ENCODE measurements at regions not wholly inside any gene's neighbourhood (a gene's known extent, or its start where the extent isn't known, plus 50 kb on each side); places are given as distances from the start of the nearest gene placed in this dataset.

GRCh38 chr14:98143566-98143965 lies 1128.4 kb downstream of the BCL11B start:
- no peak overlapping the region for H2BK120ac ChIP-seq (ENCODE audit: low read depth, low read length)
- POLR2A ChIA-PET (ENCODE audit: unreplicated experiment): no interaction called here
- no peaks in the 10 kb centered on the region for H3K79me1 ChIP-seq (ENCODE audit: low read depth in 1 of 2, low read length in 2 of 2)

More at GRCh38 chr14:98143566-98143965, 1128.4 kb downstream of the BCL11B start:
- H4K8ac ChIP-seq (ENCODE audit: low read depth in 2 of 2, low read length in 2 of 2): no peak overlapping the region
- no peak overlapping the region for H3K4me3 ChIP-seq (ENCODE audit: insufficient read depth, low read depth, low read length)
- H2BK5ac ChIP-seq (ENCODE audit: low read depth, low read length, poor library complexity, severe bottlenecking): no peak overlapping the region
- CTCF ChIA-PET: no interaction called here
- DNase-seq (no peak), ATAC-seq (ENCODE audit: low read depth) (no peak)
- H4K91ac ChIP-seq (ENCODE audit: insufficient read depth, low read depth, low read length): no peak overlapping the region
- no peaks in the 10 kb centered on the region for H4K20me1 ChIP-seq (ENCODE audit: insufficient read depth, low read length)
- no peaks in the 10 kb centered on the region for H3K27me3 ChIP-seq (ENCODE audit: control insufficient read depth, insufficient read depth, low read length)
- H4K5ac ChIP-seq (ENCODE audit: low read depth, low read length): no peak overlapping the region
- no peak overlapping the region for H2BK15ac ChIP-seq (ENCODE audit: low read depth, low read length)
- H3K4me1 ChIP-seq (ENCODE audit: control insufficient read depth, insufficient read depth, low read length): no peaks in the 10 kb centered on the region
- H2AK9ac ChIP-seq (replicated peaks; ENCODE audit: low read depth, low read length, poor library complexity): no peak overlapping the region
- H2AK5ac ChIP-seq (ENCODE audit: low read depth, low read length): no peak overlapping the region
- H2AFZ ChIP-seq (replicated peaks; ENCODE audit: low read length, poor library complexity): no peak overlapping the region
- H3K36me3 ChIP-seq (ENCODE audit: control insufficient read depth, insufficient read depth, low read length): no peaks in the 10 kb centered on the region
- no peak overlapping the region for H2BK20ac ChIP-seq (ENCODE audit: low read depth, low read length)
- no peak overlapping the region for H3K27ac ChIP-seq (ENCODE audit: insufficient read depth, low read length)
- H3K9ac ChIP-seq (ENCODE audit: low read depth, low read length): no peak overlapping the region
- dilution Hi-C loops (cut with HindIII; ENCODE audit: low sequenced_read_pairs, unreplicated experiment) (no loop called here), intact Hi-C loops (cut with micrococcal nuclease) (no loop called here), in situ Hi-C loops (cut with MboI; ENCODE audit: low sequenced_read_pairs) (no loop called here)
- H3K4me2 ChIP-seq (ENCODE audit: low read depth, low read length): no peak overlapping the region
- no peaks in the 10 kb centered on the region for H3K9me1 ChIP-seq (ENCODE audit: insufficient read depth, low read length)
- WGBS, 2 experiments (ENCODE audit: extremely low coverage in 2 of 2, insufficient read length in 1 of 2): no CpG with 5 or more reads among the region's 1 CpG
- no peak overlapping the region for H3K18ac ChIP-seq (ENCODE audit: low read depth, low read length)
- H3K14ac ChIP-seq (replicated peaks; ENCODE audit: low read depth, low read length): no peak overlapping the region
- no peak overlapping the region for H3K23ac ChIP-seq (ENCODE audit: low read depth, low read length)
- H3K9me3 ChIP-seq (ENCODE audit: control insufficient read depth, insufficient read depth, low read length): peaks cover 8% of the 10 kb centered on the region
- TF ChIP-seq USF2 (IDR thresholded peaks at IDR 0.05; ENCODE audit: low read depth, low read length) (no peak), FOS (IDR thresholded peaks at IDR 0.05; ENCODE audit: low read depth, low read length) (no peak), NFE2L2 (IDR thresholded peaks at IDR 0.05; ENCODE audit: low read depth, low read length) (no peak), RFX5 (IDR thresholded peaks at IDR 0.05; ENCODE audit: low read depth, low read length) (no peak), POLR2A (IDR thresholded peaks at IDR 0.05; ENCODE audit: low read depth, low read length) (no peak), CEBPB (IDR thresholded peaks at IDR 0.05; ENCODE audit: low read depth, low read length) (no peak), RCOR1 (IDR thresholded peaks at IDR 0.05; ENCODE audit: insufficient replicate concordance, low read length) (no peak), BHLHE40 (IDR thresholded peaks at IDR 0.05; ENCODE audit: low read depth, low read length) (no peak), MAFK (IDR thresholded peaks at IDR 0.05; ENCODE audit: low read depth, low read length) (no peak), ELK1 (IDR thresholded peaks at IDR 0.05; ENCODE audit: borderline replicate concordance, low read depth, low read length) (no peak), RAD21 (IDR thresholded peaks at IDR 0.05; ENCODE audit: low read length) (no peak), SMC3 (IDR thresholded peaks at IDR 0.05; ENCODE audit: low read depth, low read length) (no peak), CHD1 (IDR thresholded peaks at IDR 0.05; ENCODE audit: low read depth, low read length) (no peak), CTCF (conservative IDR thresholded peaks at IDR 0.05; ENCODE audit: low read depth, low read length) (no peak)
- no TSS peak for BruUV-seq (replicated peaks)
- no peak overlapping the region for H3K4ac ChIP-seq (ENCODE audit: low read depth, low read length)
- H3K56ac ChIP-seq (ENCODE audit: extremely low read depth, insufficient read depth, low read length): no peak overlapping the region

All from IMR-90 (cell line).